ENCODE measurements at regions not wholly inside any gene's neighbourhood (a gene's known extent, or its start where the extent isn't known, plus 50 kb on each side); places are given as distances from the start of the nearest gene placed in this dataset.

GRCh38 chr12:84117190-84117589 lies 795.4 kb downstream of the SLC6A15 start:
- TF ChIP-seq ZFP3 (CRISPR knock-in tag; IDR thresholded peaks at IDR 0.05) (no peak), ZNF8 (CRISPR knock-in tag; IDR thresholded peaks at IDR 0.05) (no peak), ESRRG (CRISPR knock-in tag; IDR thresholded peaks at IDR 0.05) (no peak), PATZ1 (CRISPR knock-in tag; IDR thresholded peaks at IDR 0.05; ENCODE audit: borderline replicate concordance) (no peak), ZFP30 (CRISPR knock-in tag; IDR thresholded peaks at IDR 0.05) (no peak), RARB (CRISPR knock-in tag; IDR thresholded peaks at IDR 0.05) (no peak), POU6F1 (CRISPR knock-in tag; IDR thresholded peaks at IDR 0.05; ENCODE audit: borderline replicate concordance, low read depth) (no peak), ZC3H10 (CRISPR knock-in tag; IDR thresholded peaks at IDR 0.05) (no peak), GLIS3 (CRISPR knock-in tag; IDR thresholded peaks at IDR 0.05) (no peak), ZNF70 (CRISPR knock-in tag; IDR thresholded peaks at IDR 0.05) (no peak), CREB5 (CRISPR knock-in tag; IDR thresholded peaks at IDR 0.05; ENCODE audit: low read depth) (no peak), OSR1 (CRISPR knock-in tag; IDR thresholded peaks at IDR 0.05) (no peak), PPARA (CRISPR knock-in tag; IDR thresholded peaks at IDR 0.05; ENCODE audit: borderline replicate concordance) (no peak)

Measured in SK-N-SH treated with all-trans-retinoic acid at 6 μM for 48 hours (cell line).